GM10266 (cell line): ENCODE measurements at regions not wholly inside any gene's neighbourhood (a gene's known extent, or its start where the extent isn't known, plus 50 kb on each side); places are given as distances from the start of the nearest gene placed in this dataset.

Experiments
- DNase-seq: peaks from one replicate; pipeline ENCODE4 v3.0.0; 2012; ENCODE audit errors: extremely low spot score
- TF ChIP-seq, protein P1 (sequence below): IDR thresholded peaks from 2 replicates; pipeline ENCODE4 v1.5.1; 2012; ENCODE audit warnings: mild to moderate bottlenecking, low read depth; ENCODE audit not compliant: control insufficient read depth, insufficient read depth; ENCODE audit errors: missing control alignments

DNA sequence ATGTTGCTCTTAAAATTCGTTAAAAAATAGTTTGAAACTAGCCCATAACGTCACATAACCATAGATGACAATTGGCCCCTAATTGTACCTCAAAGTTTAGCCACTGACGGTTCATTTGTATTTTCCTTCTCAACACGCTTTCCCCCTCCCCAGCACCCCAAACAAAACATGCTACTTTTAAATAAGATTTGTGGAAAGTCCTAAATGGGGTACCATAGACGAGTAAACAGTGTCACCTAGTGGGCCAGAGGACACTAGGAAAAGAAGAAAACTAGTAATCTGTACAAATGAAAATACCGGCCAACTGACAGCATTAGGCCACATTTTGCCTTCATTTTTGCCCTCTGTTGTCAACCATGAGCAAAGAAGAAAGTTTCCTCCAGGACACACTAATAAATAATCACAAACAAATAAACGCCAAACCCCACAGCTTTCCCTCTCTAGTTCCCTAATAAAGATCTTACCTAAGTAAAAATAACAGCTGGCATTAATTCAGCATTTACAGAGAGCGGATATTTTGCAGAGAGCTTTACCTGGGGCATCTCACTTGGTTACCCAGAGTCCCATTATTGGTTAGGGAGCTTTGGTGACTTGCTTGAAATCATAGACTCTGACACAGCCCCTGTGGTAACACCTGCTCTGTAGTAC, 175.1 kb upstream of the ATP11B start:
- TF ChIP-seq, protein P1, sequence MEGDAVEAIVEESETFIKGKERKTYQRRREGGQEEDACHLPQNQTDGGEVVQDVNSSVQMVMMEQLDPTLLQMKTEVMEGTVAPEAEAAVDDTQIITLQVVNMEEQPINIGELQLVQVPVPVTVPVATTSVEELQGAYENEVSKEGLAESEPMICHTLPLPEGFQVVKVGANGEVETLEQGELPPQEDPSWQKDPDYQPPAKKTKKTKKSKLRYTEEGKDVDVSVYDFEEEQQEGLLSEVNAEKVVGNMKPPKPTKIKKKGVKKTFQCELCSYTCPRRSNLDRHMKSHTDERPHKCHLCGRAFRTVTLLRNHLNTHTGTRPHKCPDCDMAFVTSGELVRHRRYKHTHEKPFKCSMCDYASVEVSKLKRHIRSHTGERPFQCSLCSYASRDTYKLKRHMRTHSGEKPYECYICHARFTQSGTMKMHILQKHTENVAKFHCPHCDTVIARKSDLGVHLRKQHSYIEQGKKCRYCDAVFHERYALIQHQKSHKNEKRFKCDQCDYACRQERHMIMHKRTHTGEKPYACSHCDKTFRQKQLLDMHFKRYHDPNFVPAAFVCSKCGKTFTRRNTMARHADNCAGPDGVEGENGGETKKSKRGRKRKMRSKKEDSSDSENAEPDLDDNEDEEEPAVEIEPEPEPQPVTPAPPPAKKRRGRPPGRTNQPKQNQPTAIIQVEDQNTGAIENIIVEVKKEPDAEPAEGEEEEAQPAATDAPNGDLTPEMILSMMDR = peak; percentile 69
- peak; percentile 25 for DNase-seq

- TF ChIP-seq, protein P1 = no peak
- DNase-seq = no peak
Observed at GRCh38 chr3:182618981-182619591, 174.2 kb upstream of the ATP11B start.

DNA sequence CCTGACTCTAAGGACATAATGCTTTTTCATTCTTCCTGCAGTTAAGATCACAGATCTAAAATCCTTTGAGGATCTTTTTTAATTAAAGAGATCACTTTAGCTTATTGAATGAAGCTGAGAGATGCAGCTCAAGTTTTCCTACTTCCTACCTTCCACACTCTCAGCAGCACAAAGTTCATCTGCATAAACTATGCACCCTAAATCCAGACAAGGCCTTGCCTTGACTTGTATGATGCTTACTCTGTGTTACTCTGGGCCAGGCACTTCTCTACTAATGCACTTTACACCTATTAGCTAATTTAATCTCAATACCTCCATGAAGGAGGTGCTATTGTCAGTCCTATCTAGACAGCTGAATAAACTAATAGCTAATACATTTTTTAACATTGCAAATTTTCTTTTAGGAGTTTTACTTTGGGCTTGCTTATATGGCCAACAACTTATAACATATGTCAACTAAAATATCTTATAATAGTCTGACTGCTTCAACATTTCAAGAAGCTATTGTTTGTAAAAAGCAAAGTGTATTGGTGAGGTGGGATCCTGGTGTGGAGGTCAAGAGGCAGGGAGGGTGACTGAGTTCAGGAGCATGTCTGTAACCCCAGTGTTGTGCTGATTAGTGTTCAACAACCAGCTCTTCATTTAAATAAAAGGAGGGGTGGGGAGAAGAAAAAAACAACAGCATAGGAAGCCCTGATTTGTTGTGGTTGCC, 172.4 kb upstream of the ATP11B start:
- no peak for DNase-seq
- TF ChIP-seq, protein P1 = no peak

GRCh38 chr3:182621435-182622240, 171.7 kb upstream of the ATP11B start:
- no peak for DNase-seq
- TF ChIP-seq, protein P1 = peak; percentile 24

DNA sequence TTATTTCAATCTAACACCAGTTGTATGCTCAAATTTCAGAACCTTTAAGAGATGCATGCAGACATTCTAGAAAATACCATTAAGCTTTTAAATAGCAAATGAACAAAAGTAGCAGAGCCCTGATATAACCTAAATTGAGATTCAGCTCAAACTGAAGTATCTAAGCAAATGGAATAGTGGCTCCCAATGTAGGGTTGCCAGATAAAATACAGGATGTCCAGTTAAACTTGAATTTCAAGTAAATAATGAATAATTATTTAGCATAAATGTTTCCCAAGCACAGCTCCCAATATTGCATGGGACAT, 171.1 kb upstream of the ATP11B start:
- TF ChIP-seq, protein P1 = no peak
- no peak for DNase-seq

GRCh38 chr3:182626484-182627467, 166.5 kb upstream of the ATP11B start:
- no peak for DNase-seq
- TF ChIP-seq, protein P1 = no peak
